Endothelial cell of umbilical vein (primary cell): ENCODE measurements at regions not wholly inside any gene's neighbourhood (a gene's known extent, or its start where the extent isn't known, plus 50 kb on each side); places are given as distances from the start of the nearest gene placed in this dataset.

ENCODE experiments used
- BruUV-seq: library from RNA; stranded (reverse); fragments of 400-500 nt; replicated peaks from 2 replicates; lab custom pipeline; 2021; lab: Mats Ljungman, UMichigan
- CTCF ChIA-PET: fragments of 300-600, 350-600 bp; sonication (Branson Sonifier 250); formaldehyde crosslinking; loops from one replicate; lab custom pipeline; 2021; ENCODE audit warnings: antibody characterized with exemption, inconsistent platforms; lab: Charles Lee
- POLR2A ChIA-PET: fragments of 300-600, 350-600 bp; sonication (Branson Sonifier 250); formaldehyde crosslinking; loops from one replicate; lab custom pipeline; 2021; ENCODE audit warnings: antibody characterized with exemption, inconsistent platforms; lab: Charles Lee
- DNase-seq: peaks from one replicate; pipeline ENCODE4 v3.0.0-alpha.2; 2011; ENCODE audit warnings: low read depth, low spot score
- FAIRE-seq: peaks from 2 replicates; lab custom pipeline; 2011; peaks lifted over from hg19 to GRCh38; lab: Jason Lieb, UNC
- H2AFZ ChIP-seq: 2 replicates; pipeline ENCODE4 v1.6.0; 2012; ENCODE audit warnings: low read depth, low read length, control low read depth, inconsistent platforms
- H3K27ac ChIP-seq: 2 replicates; pipeline ENCODE4 v1.5.1; 2011; ENCODE audit warnings: low read depth, mild to moderate bottlenecking, control low read depth, low read length, moderate library complexity; ENCODE audit not compliant: insufficient read depth
- H3K27me3 ChIP-seq, 2 experiments: 2 replicates each; pipeline versions ENCODE4 v1.6.0 to v1.6.1; 2011; ENCODE audit warnings: low read length in 2 of 2, mixed read lengths in 1 of 2; ENCODE audit not compliant: control insufficient read depth in 2 of 2, insufficient read depth in 2 of 2
- H3K36me3 ChIP-seq, 2 experiments: 2 replicates in 1 of 2; 3 replicates in 1 of 2; pipeline ENCODE4 v1.5.1; 2011; ENCODE audit warnings: low read length in 2 of 2, mild to moderate bottlenecking in 1 of 2, moderate library complexity in 1 of 2; ENCODE audit not compliant: control insufficient read depth in 2 of 2, insufficient read depth in 2 of 2; ENCODE audit errors: extremely low read depth in 1 of 2
- H3K4me1 ChIP-seq: 3 replicates; pipeline ENCODE4 v1.5.1; 2011; ENCODE audit warnings: mild to moderate bottlenecking, low read length; ENCODE audit not compliant: control insufficient read depth, insufficient read depth; ENCODE audit errors: extremely low read depth
- H3K4me2 ChIP-seq: 2 replicates; pipeline ENCODE4 v1.6.1; 2011; ENCODE audit warnings: low read length, control low read depth, mixed read lengths; ENCODE audit not compliant: insufficient read depth
- H3K4me3 ChIP-seq, 3 experiments: fragments of 200-600 bp in 1 of 3; sonication (generic), shearing (Covaris generic) in 1 of 3; replicated peaks in 1 of 3; 2 replicates each; pipeline ENCODE4 v1.5.1; 2011 to 2016; ENCODE audit warnings: control low read depth in 3 of 3, low read length in 3 of 3, mild to moderate bottlenecking in 2 of 3, inconsistent platforms in 1 of 3, low read depth in 1 of 3, moderate library complexity in 1 of 3; ENCODE audit not compliant: insufficient read depth in 1 of 3
- H3K79me2 ChIP-seq: 2 replicates; pipeline ENCODE4 v1.6.0; 2012; ENCODE audit warnings: low read length, inconsistent platforms; ENCODE audit not compliant: control insufficient read depth, insufficient read depth
- H3K9ac ChIP-seq: replicated peaks from 2 replicates; pipeline ENCODE3; 2011; ENCODE audit warnings: low read length, control low read depth; ENCODE audit not compliant: insufficient read depth; ENCODE audit errors: extremely low read depth
- H3K9me1 ChIP-seq: replicated peaks from 3 replicates; pipeline ENCODE4 v1.6.0; 2011; ENCODE audit warnings: mild to moderate bottlenecking, low read length; ENCODE audit not compliant: control insufficient read depth, insufficient read depth; ENCODE audit errors: extremely low read depth
- H3K9me3 ChIP-seq: replicated peaks from 2 replicates; pipeline ENCODE4 v1.5.1; 2012; ENCODE audit warnings: low read length, inconsistent platforms; ENCODE audit not compliant: control insufficient read depth, insufficient read depth
- H4K20me1 ChIP-seq: replicated peaks from 2 replicates; pipeline ENCODE3; 2011; ENCODE audit warnings: mild to moderate bottlenecking, low read length; ENCODE audit not compliant: control insufficient read depth, insufficient read depth; ENCODE audit errors: extremely low read depth
- CTCF ChIP-seq, 2 donors: IDR thresholded peaks; 1 replicate in 1 of 2; 2 replicates in 1 of 2; pipeline ENCODE4 v1.5.1; 2011; ENCODE audit warnings: low read length in 2 of 2, mild to moderate bottlenecking in 2 of 2, moderate library complexity in 2 of 2, control low read depth in 1 of 2, inconsistent platforms in 1 of 2, low read depth in 1 of 2; ENCODE audit not compliant: insufficient read depth in 1 of 2; ENCODE audit errors: extremely low read depth in 1 of 2
- GATA2 ChIP-seq: IDR thresholded peaks from 2 replicates; pipeline ENCODE4 v1.7.0; 2011; ENCODE audit warnings: low read depth, mild to moderate bottlenecking, moderate library complexity, mixed read lengths, low read length; ENCODE audit not compliant: insufficient read length, insufficient read depth
- JUN ChIP-seq: IDR thresholded peaks from 2 replicates; pipeline ENCODE4 v1.6.1; 2011; ENCODE audit warnings: borderline replicate concordance, low read depth; ENCODE audit not compliant: insufficient read length, insufficient read depth
- MAX ChIP-seq: IDR thresholded peaks from 2 replicates; pipeline ENCODE4 v1.6.1; 2011; ENCODE audit not compliant: insufficient read depth, insufficient read length
- POLR2A ChIP-seq: IDR thresholded peaks from 2 replicates; pipeline ENCODE4 v1.6.1; 2012; ENCODE audit warnings: low read depth, mild to moderate bottlenecking, control low read depth, low read length
- POLR2AphosphoS5 ChIP-seq: IDR thresholded peaks from 2 replicates; pipeline ENCODE4 v1.6.1; 2012; ENCODE audit warnings: low read depth, mild to moderate bottlenecking, control low read depth, low read length, moderate library complexity; ENCODE audit not compliant: insufficient read depth
- dilution Hi-C: fragments of 300-500 bp; cut with MboI; formaldehyde crosslinking; loops from one replicate; pipeline ENCODE4 v1.15.0; 2019; ENCODE audit warnings: low sequenced_read_pairs; ENCODE audit not compliant: extremely low pct_ligation_motif_present
- intact Hi-C: fragments of 100-400 bp; cut with micrococcal nuclease; formaldehyde crosslinking; loops from one replicate; pipeline ENCODE4 v1.10.0; 2022

GRCh38 chr12:113727651-113728061 lies 238.5 kb downstream of the RBM19 start:
- intact Hi-C loops = no loop called here
- POLR2A ChIA-PET = no interaction called here
- DNase-seq = no peak
- Histone ChIP-seq H3K27me3 (no peaks in the 10 kb centered on the region), H3K9me3 (no peaks in the 10 kb centered on the region), H3K9ac (no peak overlapping the region), H3K36me3 (no peaks in the 10 kb centered on the region), H3K27ac (no peak overlapping the region), H4K20me1 (no peaks in the 10 kb centered on the region), H3K9me1 (no peaks in the 10 kb centered on the region), H3K79me2 (no peaks in the 10 kb centered on the region), H3K4me2 (no peak overlapping the region), H3K4me1 (no peaks in the 10 kb centered on the region), H2AFZ (no peak overlapping the region), H3K4me3 (no peak overlapping the region)
- BruUV-seq = no TSS peak
- no peak for TF ChIP-seq CTCF (IDR thresholded peaks at IDR 0.05; ENCODE audit: extremely low read depth in 1 of 2, insufficient read depth in 1 of 2, low read depth in 1 of 2, low read length in 2 of 2)
- no peak for TF ChIP-seq GATA2
- no peak for TF ChIP-seq MAX
- TF ChIP-seq JUN = no peak
- no peak for TF ChIP-seq POLR2A
- no peak for TF ChIP-seq POLR2AphosphoS5
- CTCF ChIA-PET = interaction anchor here (1.4 kb wide), 1 partner anchor 8 kb away, joined by 3 read pairs; no protein-coding TSS in a partner anchor
- FAIRE-seq = no peak
- dilution Hi-C loops = no loop called here
